Activated CD8-positive, alpha-beta memory T cell treated with anti-CD3 and anti-CD28 coated beads, Interleukin-2, amount 50 U/mL, for 48 hours (primary cell): ENCODE measurements at regions not wholly inside any gene's neighbourhood (a gene's known extent, or its start where the extent isn't known, plus 50 kb on each side); places are given as distances from the start of the nearest gene placed in this dataset.
"Not testable (repeated sequence)": the region's sequence is repeated elsewhere in the genome, so short reads cannot be mapped to it uniquely, and the experiment has no call there.

Experiments
- DNase-seq: peaks from one replicate; pipeline ENCODE4 v3.0.0-alpha.2; 2020

- DNase-seq = no peak
Observed at GRCh38 chr4:126965877-126966276, 666.9 kb upstream of the INTU start.

- DNase-seq = no peak
Observed at GRCh38 chr4:126969360-126970235, 663.2 kb upstream of the INTU start.

GRCh38 chr4:126973201-126973600 lies 659.6 kb upstream of the INTU start:
- DNase-seq = no peak

- no peak for DNase-seq
Observed at GRCh38 chr4:126976850-126977632, 655.7 kb upstream of the INTU start.

GRCh38 chr4:126986005-126986404 lies 646.8 kb upstream of the INTU start:
- no peak for DNase-seq

- DNase-seq = no peak
Observed at GRCh38 chr4:126986828-126987227, 645.9 kb upstream of the INTU start.

- no peak for DNase-seq
Observed at GRCh38 chr4:126991965-126992364, 640.8 kb upstream of the INTU start.

GRCh38 chr4:126992910-126993309 lies 639.8 kb upstream of the INTU start:
- no peak for DNase-seq

- no peak for DNase-seq
Observed at GRCh38 chr4:126993351-126993750, 639.4 kb upstream of the INTU start.

- DNase-seq = no peak
Observed at GRCh38 chr4:126995235-126995634, 637.5 kb upstream of the INTU start.

GRCh38 chr4:127000110-127000509 lies 632.6 kb upstream of the INTU start:
- DNase-seq = no peak

GRCh38 chr4:127000846-127001245 lies 631.9 kb upstream of the INTU start:
- DNase-seq = no peak

GRCh38 chr4:127001933-127002332 lies 630.8 kb upstream of the INTU start:
- no peak for DNase-seq

GRCh38 chr4:127006446-127006877 lies 626.3 kb upstream of the INTU start:
- DNase-seq = no peak

GRCh38 chr4:127007305-127007704 lies 625.5 kb upstream of the INTU start:
- DNase-seq = no peak

- DNase-seq = no peak
Observed at GRCh38 chr4:127012549-127012948, 620.2 kb upstream of the INTU start.

GRCh38 chr4:127015667-127016117 lies 617.1 kb upstream of the INTU start:
- no peak for DNase-seq

GRCh38 chr4:127018381-127018780 lies 614.4 kb upstream of the INTU start:
- DNase-seq = no peak

- not testable (repeated sequence) for DNase-seq
Observed at GRCh38 chr4:127020831-127021230, 611.9 kb upstream of the INTU start.

GRCh38 chr4:127036296-127036695 lies 596.5 kb upstream of the INTU start:
- DNase-seq = no peak

- DNase-seq = no peak
Observed at GRCh38 chr4:127045861-127046260, 586.9 kb upstream of the INTU start.

- DNase-seq = no peak
Observed at GRCh38 chr4:127047930-127048329, 584.8 kb upstream of the INTU start.

GRCh38 chr4:127048376-127049044 lies 584.2 kb upstream of the INTU start:
- DNase-seq = no peak
